Activated naive CD8-positive, alpha-beta T cell (primary cell): ENCODE measurements at regions not wholly inside any gene's neighbourhood (a gene's known extent, or its start where the extent isn't known, plus 50 kb on each side); places are given as distances from the start of the nearest gene placed in this dataset.

ENCODE experiments used
- H3K27ac Mint-ChIP-seq: one replicate; pipeline ENCODE4 v1.8.0; 2021; ENCODE audit warnings: mixed read lengths
- H3K27me3 Mint-ChIP-seq: one replicate; pipeline ENCODE4 v1.8.0; 2021; ENCODE audit warnings: mixed read lengths
- H3K36me3 Mint-ChIP-seq: one replicate; pipeline ENCODE4 v1.8.0; 2021; ENCODE audit warnings: mixed read lengths
- H3K4me1 Mint-ChIP-seq: one replicate; pipeline ENCODE4 v1.8.0; 2021; ENCODE audit warnings: low read depth, mixed read lengths
- H3K4me3 Mint-ChIP-seq: one replicate; pipeline ENCODE4 v1.8.0; 2021; ENCODE audit warnings: mild to moderate bottlenecking, mixed read lengths
- H3K9me3 Mint-ChIP-seq: one replicate; pipeline ENCODE4 v1.8.0; 2021; ENCODE audit warnings: low read depth, mixed read lengths

- Mint-ChIP-seq H3K4me1 (no peaks in the 10 kb centered on the region), H3K27ac (no peak overlapping the region), H3K27me3 (peaks cover 2% of the 10 kb centered on the region), H3K4me3 (no peak overlapping the region), H3K36me3 (no peaks in the 10 kb centered on the region), H3K9me3 (no peaks in the 10 kb centered on the region)
Observed at GRCh38 chr4:100130964-100131363, 59.3 kb downstream of the DDIT4L start.

- peaks cover 1% of the 10 kb centered on the region for H3K9me3 Mint-ChIP-seq
- no peak overlapping the region for H3K4me3 Mint-ChIP-seq
- peaks cover 2% of the 10 kb centered on the region for H3K27me3 Mint-ChIP-seq
- H3K36me3 Mint-ChIP-seq = no peaks in the 10 kb centered on the region
- H3K27ac Mint-ChIP-seq = no peak overlapping the region
- no peaks in the 10 kb centered on the region for H3K4me1 Mint-ChIP-seq
Observed at GRCh38 chr4:100130491-100130890, 59.8 kb downstream of the DDIT4L start.

GRCh38 chr4:100129774-100130173 is 60.5 kb downstream of the DDIT4L start:
- Mint-ChIP-seq H3K4me1 (no peaks in the 10 kb centered on the region), H3K36me3 (no peaks in the 10 kb centered on the region), H3K27ac (no peak overlapping the region), H3K9me3 (peaks cover 8% of the 10 kb centered on the region), H3K27me3 (peaks cover 2% of the 10 kb centered on the region), H3K4me3 (no peak overlapping the region)

GRCh38 chr4:100128338-100128737 is 61.9 kb downstream of the DDIT4L start:
- Mint-ChIP-seq H3K36me3 (no peaks in the 10 kb centered on the region), H3K4me1 (no peaks in the 10 kb centered on the region), H3K27me3 (peaks cover 4% of the 10 kb centered on the region), H3K9me3 (peaks cover 12% of the 10 kb centered on the region), H3K4me3 (no peak overlapping the region), H3K27ac (no peak overlapping the region)

GRCh38 chr4:100124715-100125114 is 65.6 kb downstream of the DDIT4L start:
- Mint-ChIP-seq H3K27ac (no peak overlapping the region), H3K36me3 (no peaks in the 10 kb centered on the region), H3K4me3 (no peak overlapping the region), H3K9me3 (peaks cover 12% of the 10 kb centered on the region), H3K27me3 (peaks cover 5% of the 10 kb centered on the region), H3K4me1 (no peaks in the 10 kb centered on the region)

GRCh38 chr4:100118181-100118580 is 72.1 kb downstream of the DDIT4L start:
- H3K27ac Mint-ChIP-seq = no peak overlapping the region
- H3K9me3 Mint-ChIP-seq = no peaks in the 10 kb centered on the region
- peaks cover 3% of the 10 kb centered on the region for H3K27me3 Mint-ChIP-seq
- H3K4me3 Mint-ChIP-seq = no peak overlapping the region
- no peaks in the 10 kb centered on the region for H3K4me1 Mint-ChIP-seq
- no peaks in the 10 kb centered on the region for H3K36me3 Mint-ChIP-seq

- Mint-ChIP-seq H3K9me3 (no peaks in the 10 kb centered on the region), H3K27ac (no peak overlapping the region), H3K4me3 (no peak overlapping the region), H3K36me3 (no peaks in the 10 kb centered on the region), H3K27me3 (peaks cover 3% of the 10 kb centered on the region), H3K4me1 (no peaks in the 10 kb centered on the region)
Observed at GRCh38 chr4:100117750-100118149, 72.5 kb downstream of the DDIT4L start.

GRCh38 chr4:100114909-100115308 is 75.4 kb downstream of the DDIT4L start:
- no peak overlapping the region for H3K4me3 Mint-ChIP-seq
- H3K27ac Mint-ChIP-seq = no peak overlapping the region
- H3K4me1 Mint-ChIP-seq = no peaks in the 10 kb centered on the region
- H3K9me3 Mint-ChIP-seq = no peaks in the 10 kb centered on the region
- H3K27me3 Mint-ChIP-seq = peaks cover 2% of the 10 kb centered on the region
- no peaks in the 10 kb centered on the region for H3K36me3 Mint-ChIP-seq

GRCh38 chr4:100113732-100114131 is 76.5 kb downstream of the DDIT4L start:
- H3K27me3 Mint-ChIP-seq = peaks cover 2% of the 10 kb centered on the region
- H3K36me3 Mint-ChIP-seq = no peaks in the 10 kb centered on the region
- H3K27ac Mint-ChIP-seq = no peak overlapping the region
- H3K9me3 Mint-ChIP-seq = no peaks in the 10 kb centered on the region
- H3K4me3 Mint-ChIP-seq = no peak overlapping the region
- H3K4me1 Mint-ChIP-seq = peaks cover 1% of the 10 kb centered on the region

- Mint-ChIP-seq H3K27ac (no peak overlapping the region), H3K27me3 (peaks cover 2% of the 10 kb centered on the region), H3K9me3 (no peaks in the 10 kb centered on the region), H3K36me3 (no peaks in the 10 kb centered on the region), H3K4me1 (peaks cover 3% of the 10 kb centered on the region), H3K4me3 (no peak overlapping the region)
Observed at GRCh38 chr4:100113096-100113495, 77.2 kb downstream of the DDIT4L start.

- Mint-ChIP-seq H3K27me3 (no peaks in the 10 kb centered on the region), H3K4me3 (no peak overlapping the region), H3K4me1 (peaks cover 17% of the 10 kb centered on the region), H3K36me3 (no peaks in the 10 kb centered on the region), H3K27ac (no peak overlapping the region), H3K9me3 (no peaks in the 10 kb centered on the region)
Observed at GRCh38 chr4:100109921-100110320, 80.3 kb downstream of the DDIT4L start.

- Mint-ChIP-seq H3K4me3 (no peak overlapping the region), H3K27me3 (no peaks in the 10 kb centered on the region), H3K9me3 (no peaks in the 10 kb centered on the region), H3K36me3 (no peaks in the 10 kb centered on the region), H3K4me1 (peaks cover 17% of the 10 kb centered on the region), H3K27ac (no peak overlapping the region)
Observed at GRCh38 chr4:100108869-100109268, 81.4 kb downstream of the DDIT4L start.

- no peak overlapping the region for H3K27ac Mint-ChIP-seq
- H3K27me3 Mint-ChIP-seq = no peaks in the 10 kb centered on the region
- H3K9me3 Mint-ChIP-seq = no peaks in the 10 kb centered on the region
- H3K36me3 Mint-ChIP-seq = no peaks in the 10 kb centered on the region
- peaks cover 17% of the 10 kb centered on the region for H3K4me1 Mint-ChIP-seq
- no peak overlapping the region for H3K4me3 Mint-ChIP-seq
Observed at GRCh38 chr4:100106982-100107381, 83.3 kb downstream of the DDIT4L start.

- H3K4me3 Mint-ChIP-seq = no peak overlapping the region
- no peaks in the 10 kb centered on the region for H3K27me3 Mint-ChIP-seq
- peaks cover 23% of the 10 kb centered on the region for H3K4me1 Mint-ChIP-seq
- H3K9me3 Mint-ChIP-seq = no peaks in the 10 kb centered on the region
- H3K27ac Mint-ChIP-seq = no peak overlapping the region
- H3K36me3 Mint-ChIP-seq = no peaks in the 10 kb centered on the region
Observed at GRCh38 chr4:100103671-100104070, 86.6 kb downstream of the DDIT4L start.

GRCh38 chr4:100100985-100101384 is 89.3 kb downstream of the DDIT4L start:
- Mint-ChIP-seq H3K4me3 (no peak overlapping the region), H3K27me3 (no peaks in the 10 kb centered on the region), H3K9me3 (no peaks in the 10 kb centered on the region), H3K36me3 (no peaks in the 10 kb centered on the region), H3K4me1 (peaks cover 15% of the 10 kb centered on the region), H3K27ac (peak overlapping the region; percentile 50)

GRCh38 chr4:100099746-100100145 is 90.5 kb downstream of the DDIT4L start:
- peaks cover 26% of the 10 kb centered on the region for H3K4me1 Mint-ChIP-seq
- no peaks in the 10 kb centered on the region for H3K27me3 Mint-ChIP-seq
- no peaks in the 10 kb centered on the region for H3K9me3 Mint-ChIP-seq
- H3K27ac Mint-ChIP-seq = no peak overlapping the region
- no peak overlapping the region for H3K4me3 Mint-ChIP-seq
- no peaks in the 10 kb centered on the region for H3K36me3 Mint-ChIP-seq
